GM23248 (cell line): ENCODE measurements at regions not wholly inside any gene's neighbourhood (a gene's known extent, or its start where the extent isn't known, plus 50 kb on each side); places are given as distances from the start of the nearest gene placed in this dataset.

ENCODE experiments used
- DNase-seq: peaks from one replicate; pipeline ENCODE4 v3.0.0-alpha.2; 2015
- H2AFZ ChIP-seq: fragments of 200-600 bp; sonication (generic); 2 replicates; pipeline ENCODE4 v1.6.1; 2016; ENCODE audit warnings: antibody characterized with exemption
- H3F3A ChIP-seq: fragments of 200-600 bp; sonication (generic); 2 replicates; pipeline ENCODE4 v1.6.1; 2016; ENCODE audit warnings: mild to moderate bottlenecking, antibody characterized with exemption, mixed run types; ENCODE audit not compliant: insufficient read depth
- H3K27ac ChIP-seq: fragments of 200-600 bp; sonication (generic); 2 replicates; pipeline ENCODE4 v1.5.1; 2016; ENCODE audit warnings: mild to moderate bottlenecking
- H3K27me3 ChIP-seq: fragments of 200-600 bp; sonication (generic); replicated peaks from 2 replicates; pipeline ENCODE4 v1.6.1; 2016; ENCODE audit warnings: mild to moderate bottlenecking; ENCODE audit not compliant: insufficient read depth
- H3K36me3 ChIP-seq: fragments of 200-600 bp; sonication (generic); 2 replicates; pipeline ENCODE4 v1.6.1; 2016; ENCODE audit warnings: low read depth, mild to moderate bottlenecking
- H3K4me1 ChIP-seq: fragments of 200-600 bp; sonication (generic); 2 replicates; pipeline ENCODE4 v1.6.1; 2016; ENCODE audit warnings: mild to moderate bottlenecking; ENCODE audit not compliant: insufficient read depth
- H3K4me2 ChIP-seq: fragments of 200-600 bp; sonication (generic); one replicate; pipeline ENCODE4 v1.6.1; 2016; ENCODE audit warnings: mild to moderate bottlenecking; ENCODE audit not compliant: unreplicated experiment
- H3K4me3 ChIP-seq: fragments of 200-600 bp; sonication (generic); 2 replicates; pipeline ENCODE4 v1.5.1; 2016; ENCODE audit warnings: mild to moderate bottlenecking
- H3K79me2 ChIP-seq: fragments of 200-600 bp; sonication (generic); 2 replicates; pipeline ENCODE4 v1.6.1; 2016; ENCODE audit warnings: mild to moderate bottlenecking; ENCODE audit not compliant: insufficient read depth
- H3K9ac ChIP-seq: fragments of 200-600 bp; sonication (generic); 2 replicates; pipeline ENCODE4 v1.6.1; 2016; ENCODE audit warnings: mild to moderate bottlenecking
- H3K9me2 ChIP-seq: fragments of 200-600 bp; sonication (generic); 2 replicates; pipeline ENCODE4 v1.6.1; 2016; ENCODE audit warnings: mixed run types, mild to moderate bottlenecking, moderate library complexity; ENCODE audit not compliant: insufficient read depth
- H3K9me3 ChIP-seq: fragments of 200-600 bp; sonication (generic); one replicate; pipeline ENCODE4 v1.6.1; 2017; ENCODE audit warnings: low read depth
- H4K20me1 ChIP-seq: fragments of 200-600 bp; sonication (generic); 2 replicates; pipeline ENCODE4 v1.6.0; 2016; ENCODE audit not compliant: insufficient read depth
- EZH2 ChIP-seq: fragments of 200-600 bp; sonication (generic); IDR thresholded peaks from 2 replicates; pipeline ENCODE4 v1.6.1; 2018; ENCODE audit warnings: antibody characterized with exemption, mild to moderate bottlenecking; ENCODE audit not compliant: insufficient read depth, poor library complexity, severe bottlenecking
- EZH2phosphoT487 ChIP-seq: fragments of 200-600 bp; sonication (generic); IDR thresholded peaks from 2 replicates; pipeline ENCODE4 v1.6.1; 2018; ENCODE audit warnings: antibody characterized with exemption, moderate library complexity, mild to moderate bottlenecking, low read depth; ENCODE audit not compliant: insufficient read depth
- WGBS, 2 experiments: methylation state at CpG; one replicate each; pipeline ENCODE4 v1.1.6; 2015 to 2017; ENCODE audit warnings: low lambda C conversion rate in 2 of 2, low coverage in 1 of 2; ENCODE audit errors: missing lambda C conversion rate in 2 of 2; 5-methylcytosine and 5-hydroxymethylcytosine counted together
- in situ Hi-C: fragments of 300-500 bp; cut with MboI; formaldehyde crosslinking; loops from 2 replicates; pipeline ENCODE4 v1.15.0; 2020

- TF ChIP-seq EZH2 = no peak
- TF ChIP-seq EZH2phosphoT487 = no peak
- H3K27me3 ChIP-seq = peaks cover 6% of the 10 kb centered on the region; the same call in 1 of the 2 replicates
These were observed 147.4 kb upstream of the SIX2 start for GRCh38 chr2:45156605-45157004.

GRCh38 chr2:45154606-45155155, 145.4 kb upstream of the SIX2 start:
- 51 to 55% methylated on average over 4 of the region's 4 CpGs for WGBS, 2 experiments
- Histone ChIP-seq H3K4me1 (no peaks in the 10 kb centered on the region), H3K9me2 (no peaks in the 10 kb centered on the region), H3K4me2 (no peak overlapping the region), H3K4me3 (no peak overlapping the region), H3K27me3 (peaks cover 11% of the 10 kb centered on the region; the same call in 1 of the 2 replicates), H3K36me3 (no peaks in the 10 kb centered on the region), H3F3A (no peaks in the 10 kb centered on the region), H3K9ac (no peak overlapping the region), H3K27ac (no peak overlapping the region), H4K20me1 (no peaks in the 10 kb centered on the region), H2AFZ (no peak overlapping the region), H3K9me3 (peaks cover 3% of the 10 kb centered on the region), H3K79me2 (no peaks in the 10 kb centered on the region)
- in situ Hi-C loops = no loop called here
- no peak for TF ChIP-seq EZH2phosphoT487
- TF ChIP-seq EZH2 = no peak
- no peak for DNase-seq

More at GRCh38 chr2:45156605-45157004, 147.4 kb upstream of the SIX2 start:
- Histone ChIP-seq H3K4me1 (no peaks in the 10 kb centered on the region), H3K9me3 (no peaks in the 10 kb centered on the region), H3F3A (no peaks in the 10 kb centered on the region), H3K36me3 (no peaks in the 10 kb centered on the region), H3K4me2 (no peak overlapping the region), H4K20me1 (no peaks in the 10 kb centered on the region), H3K4me3 (no peak overlapping the region), H3K9me2 (no peaks in the 10 kb centered on the region), H3K27ac (no peak overlapping the region), H3K79me2 (no peaks in the 10 kb centered on the region), H3K9ac (no peak overlapping the region), H2AFZ (no peak overlapping the region)
- in situ Hi-C loops = no loop called here
- no peak for DNase-seq
- 51 to 57% methylated on average over 4 of the region's 4 CpGs for WGBS, 2 experiments

- peaks cover 11% of the 10 kb centered on the region; the same call in 1 of the 2 replicates for H3K27me3 ChIP-seq
- no peak overlapping the region for H3K4me2 ChIP-seq
- 69 to 72% methylated on average over 1 of the region's 1 CpG for WGBS, 2 experiments
- H3K4me1 ChIP-seq = no peaks in the 10 kb centered on the region
- TF ChIP-seq EZH2phosphoT487 = no peak
- TF ChIP-seq EZH2 = no peak
- H3K79me2 ChIP-seq = no peaks in the 10 kb centered on the region
- no peak for DNase-seq
- no peak overlapping the region for H2AFZ ChIP-seq
- peaks cover 3% of the 10 kb centered on the region for H3K9me3 ChIP-seq
- no peak overlapping the region for H3K9ac ChIP-seq
- no peak overlapping the region for H3K27ac ChIP-seq
- no peaks in the 10 kb centered on the region for H4K20me1 ChIP-seq
- in situ Hi-C loops = no loop called here
- no peaks in the 10 kb centered on the region for H3K9me2 ChIP-seq
- no peaks in the 10 kb centered on the region for H3K36me3 ChIP-seq
- H3K4me3 ChIP-seq = no peak overlapping the region
- H3F3A ChIP-seq = no peaks in the 10 kb centered on the region
These were observed 144.9 kb upstream of the SIX2 start for GRCh38 chr2:45154144-45154543.

- WGBS, 2 experiments = 87 to 88% methylated on average over 10 of the region's 10 CpGs
- no peak overlapping the region for H3K4me3 ChIP-seq
- in situ Hi-C loops = no loop called here
- no peak overlapping the region for H2AFZ ChIP-seq
- H3K36me3 ChIP-seq = no peaks in the 10 kb centered on the region
- peaks cover 3% of the 10 kb centered on the region for H3K9me3 ChIP-seq
- H3K9ac ChIP-seq = no peak overlapping the region
- no peaks in the 10 kb centered on the region for H3F3A ChIP-seq
- H3K27ac ChIP-seq = no peak overlapping the region
- H3K9me2 ChIP-seq = no peaks in the 10 kb centered on the region
- no peaks in the 10 kb centered on the region for H3K4me1 ChIP-seq
- no peak for TF ChIP-seq EZH2phosphoT487
- no peak for TF ChIP-seq EZH2
- no peak for DNase-seq
- H3K27me3 ChIP-seq = peaks cover 10% of the 10 kb centered on the region; the same call in 1 of the 2 replicates
- H3K79me2 ChIP-seq = no peaks in the 10 kb centered on the region
- H3K4me2 ChIP-seq = no peak overlapping the region
- H4K20me1 ChIP-seq = no peaks in the 10 kb centered on the region
These were observed 143.9 kb upstream of the SIX2 start for GRCh38 chr2:45153121-45153520.
